ENCODE measurements at regions not wholly inside any gene's neighbourhood (a gene's known extent, or its start where the extent isn't known, plus 50 kb on each side); places are given as distances from the start of the nearest gene placed in this dataset.

GRCh38 chr5:164207646-164208045, 702.2 kb downstream of the MAT2B start:
- Histone ChIP-seq H4K91ac (ENCODE audit: low read length) (no peak overlapping the region), H3K27me3 (ENCODE audit: control insufficient read depth in 1 of 2, insufficient read depth in 1 of 2, low read length in 2 of 2) (no peaks in the 10 kb centered on the region), H3K27ac (ENCODE audit: low read length, poor library complexity, severe bottlenecking) (no peak overlapping the region), H3K4me3 (ENCODE audit: insufficient read depth in 1 of 2, low read depth in 1 of 2, low read length in 2 of 2) (no peak overlapping the region), H3K14ac (ENCODE audit: low read length in 2 of 2) (no peak overlapping the region), H3K4me2 (ENCODE audit: low read length, poor library complexity, severe bottlenecking) (no peak overlapping the region), H2BK120ac (ENCODE audit: low read depth, low read length) (no peak overlapping the region), H2BK12ac (ENCODE audit: low read length in 2 of 2) (no peak overlapping the region), H3K4me1 (ENCODE audit: control insufficient read depth, insufficient read depth, low read depth, low read length) (no peaks in the 10 kb centered on the region), H3K23ac (ENCODE audit: low read length in 2 of 2) (no peak overlapping the region), H3K9me3 (ENCODE audit: control insufficient read depth, low read length) (no peaks in the 10 kb centered on the region), H2AK5ac (ENCODE audit: low read length, severe bottlenecking) (no peak overlapping the region), H2BK5ac (ENCODE audit: low read depth, low read length, poor library complexity, severe bottlenecking) (no peak overlapping the region), H3K36me3 (ENCODE audit: control insufficient read depth in 1 of 2, insufficient read depth in 2 of 2, low read depth in 1 of 2, low read length in 2 of 2) (no peaks in the 10 kb centered on the region), H3K9ac (ENCODE audit: low read length) (no peak overlapping the region), H3K18ac (ENCODE audit: low read depth in 1 of 2, low read length in 2 of 2) (no peak overlapping the region), H3K79me1 (replicated peaks; ENCODE audit: low read length, poor library complexity, severe bottlenecking) (no peaks in the 10 kb centered on the region), H4K8ac (ENCODE audit: low read length) (no peak overlapping the region), H2BK15ac (ENCODE audit: low read depth, poor library complexity, severe bottlenecking) (no peak overlapping the region), H2AFZ (ENCODE audit: low read depth, low read length) (no peak overlapping the region), H3K4ac (ENCODE audit: low read depth in 1 of 2, low read length in 2 of 2) (no peak overlapping the region)
- DNase-seq = no peak
- 90% methylated on average over 1 of the region's 3 CpGs for WGBS

GRCh38 chr5:164210491-164210890, 705.1 kb downstream of the MAT2B start:
- Histone ChIP-seq H2BK15ac (ENCODE audit: low read depth, poor library complexity, severe bottlenecking) (no peak overlapping the region), H3K4me3 (ENCODE audit: insufficient read depth in 1 of 2, low read depth in 1 of 2, low read length in 2 of 2) (no peak overlapping the region), H3K27me3 (ENCODE audit: control insufficient read depth in 1 of 2, insufficient read depth in 1 of 2, low read length in 2 of 2) (no peaks in the 10 kb centered on the region), H3K4me2 (ENCODE audit: low read length, poor library complexity, severe bottlenecking) (no peak overlapping the region), H3K18ac (ENCODE audit: low read depth in 1 of 2, low read length in 2 of 2) (no peak overlapping the region), H3K14ac (ENCODE audit: low read length in 2 of 2) (no peak overlapping the region), H2BK120ac (ENCODE audit: low read depth, low read length) (no peak overlapping the region), H3K79me1 (replicated peaks; ENCODE audit: low read length, poor library complexity, severe bottlenecking) (no peaks in the 10 kb centered on the region), H2BK5ac (ENCODE audit: low read depth, low read length, poor library complexity, severe bottlenecking) (no peak overlapping the region), H2AFZ (ENCODE audit: low read depth, low read length) (no peak overlapping the region), H4K91ac (ENCODE audit: low read length) (no peak overlapping the region), H3K23ac (ENCODE audit: low read length in 2 of 2) (no peak overlapping the region), H4K8ac (ENCODE audit: low read length) (no peak overlapping the region), H3K27ac (ENCODE audit: low read length, poor library complexity, severe bottlenecking) (no peak overlapping the region), H3K9me3 (ENCODE audit: control insufficient read depth, low read length) (no peaks in the 10 kb centered on the region), H3K4ac (ENCODE audit: low read depth in 1 of 2, low read length in 2 of 2) (no peak overlapping the region), H2AK5ac (ENCODE audit: low read length, severe bottlenecking) (no peak overlapping the region), H3K4me1 (ENCODE audit: control insufficient read depth, insufficient read depth, low read depth, low read length) (no peaks in the 10 kb centered on the region), H3K36me3 (ENCODE audit: control insufficient read depth in 1 of 2, insufficient read depth in 2 of 2, low read depth in 1 of 2, low read length in 2 of 2) (no peaks in the 10 kb centered on the region), H3K9ac (ENCODE audit: low read length) (no peak overlapping the region), H2BK12ac (ENCODE audit: low read length in 2 of 2) (no peak overlapping the region)
- no peak for DNase-seq
- no CpG with 5 or more reads among the region's 3 CpGs for WGBS

GRCh38 chr5:164214698-164215097, 709.3 kb downstream of the MAT2B start:
- WGBS = no CpG with 5 or more reads among the region's 1 CpG
- H2AFZ ChIP-seq (ENCODE audit: low read depth, low read length) = no peak overlapping the region

GRCh38 chr5:164217464-164217863, 712.0 kb downstream of the MAT2B start:
- Histone ChIP-seq H3K4me3 (ENCODE audit: insufficient read depth in 1 of 2, low read depth in 1 of 2, low read length in 2 of 2) (no peak overlapping the region), H3K4me2 (ENCODE audit: low read length, poor library complexity, severe bottlenecking) (no peak overlapping the region)
- 79% methylated on average over 1 of the region's 1 CpG for WGBS

More at GRCh38 chr5:164214698-164215097, 709.3 kb downstream of the MAT2B start:
- Histone ChIP-seq H2BK5ac (ENCODE audit: low read depth, low read length, poor library complexity, severe bottlenecking) (no peak overlapping the region), H3K4ac (ENCODE audit: low read depth in 1 of 2, low read length in 2 of 2) (no peak overlapping the region), H3K4me1 (ENCODE audit: control insufficient read depth, insufficient read depth, low read depth, low read length) (no peaks in the 10 kb centered on the region), H2BK120ac (ENCODE audit: low read depth, low read length) (no peak overlapping the region), H2BK12ac (ENCODE audit: low read length in 2 of 2) (no peak overlapping the region), H3K9me3 (ENCODE audit: control insufficient read depth, low read length) (peaks cover 9% of the 10 kb centered on the region), H3K79me1 (replicated peaks; ENCODE audit: low read length, poor library complexity, severe bottlenecking) (no peaks in the 10 kb centered on the region), H3K27ac (ENCODE audit: low read length, poor library complexity, severe bottlenecking) (no peak overlapping the region), H3K4me3 (ENCODE audit: insufficient read depth in 1 of 2, low read depth in 1 of 2, low read length in 2 of 2) (no peak overlapping the region), H3K4me2 (ENCODE audit: low read length, poor library complexity, severe bottlenecking) (no peak overlapping the region), H3K14ac (ENCODE audit: low read length in 2 of 2) (no peak overlapping the region), H3K9ac (ENCODE audit: low read length) (no peak overlapping the region), H3K18ac (ENCODE audit: low read depth in 1 of 2, low read length in 2 of 2) (no peak overlapping the region), H3K36me3 (ENCODE audit: control insufficient read depth in 1 of 2, insufficient read depth in 2 of 2, low read depth in 1 of 2, low read length in 2 of 2) (no peaks in the 10 kb centered on the region), H3K23ac (ENCODE audit: low read length in 2 of 2) (no peak overlapping the region), H4K91ac (ENCODE audit: low read length) (no peak overlapping the region), H2AK5ac (ENCODE audit: low read length, severe bottlenecking) (no peak overlapping the region), H4K8ac (ENCODE audit: low read length) (no peak overlapping the region), H3K27me3 (ENCODE audit: control insufficient read depth in 1 of 2, insufficient read depth in 1 of 2, low read length in 2 of 2) (no peaks in the 10 kb centered on the region), H2BK15ac (ENCODE audit: low read depth, poor library complexity, severe bottlenecking) (no peak overlapping the region)
- DNase-seq = no peak

More at GRCh38 chr5:164217464-164217863, 712.0 kb downstream of the MAT2B start:
- H2BK12ac ChIP-seq (ENCODE audit: low read length in 2 of 2) = no peak overlapping the region
- H2AFZ ChIP-seq (ENCODE audit: low read depth, low read length) = no peak overlapping the region
- no peaks in the 10 kb centered on the region for H3K79me1 ChIP-seq (replicated peaks; ENCODE audit: low read length, poor library complexity, severe bottlenecking)
- H3K4ac ChIP-seq (ENCODE audit: low read depth in 1 of 2, low read length in 2 of 2) = no peak overlapping the region
- no peak overlapping the region for H4K91ac ChIP-seq (ENCODE audit: low read length)
- H3K9ac ChIP-seq (ENCODE audit: low read length) = no peak overlapping the region
- no peak overlapping the region for H2AK5ac ChIP-seq (ENCODE audit: low read length, severe bottlenecking)
- no peak overlapping the region for H3K23ac ChIP-seq (ENCODE audit: low read length in 2 of 2)
- H3K27ac ChIP-seq (ENCODE audit: low read length, poor library complexity, severe bottlenecking) = no peak overlapping the region
- no peak overlapping the region for H2BK15ac ChIP-seq (ENCODE audit: low read depth, poor library complexity, severe bottlenecking)
- H4K8ac ChIP-seq (ENCODE audit: low read length) = no peak overlapping the region
- H2BK120ac ChIP-seq (ENCODE audit: low read depth, low read length) = no peak overlapping the region
- DNase-seq = no peak
- no peaks in the 10 kb centered on the region for H3K27me3 ChIP-seq (ENCODE audit: control insufficient read depth in 1 of 2, insufficient read depth in 1 of 2, low read length in 2 of 2)
- no peaks in the 10 kb centered on the region for H3K36me3 ChIP-seq (ENCODE audit: control insufficient read depth in 1 of 2, insufficient read depth in 2 of 2, low read depth in 1 of 2, low read length in 2 of 2)
- no peak overlapping the region for H3K18ac ChIP-seq (ENCODE audit: low read depth in 1 of 2, low read length in 2 of 2)
- no peak overlapping the region for H2BK5ac ChIP-seq (ENCODE audit: low read depth, low read length, poor library complexity, severe bottlenecking)
- no peak overlapping the region for H3K14ac ChIP-seq (ENCODE audit: low read length in 2 of 2)
- no peaks in the 10 kb centered on the region for H3K4me1 ChIP-seq (ENCODE audit: control insufficient read depth, insufficient read depth, low read depth, low read length)
- H3K9me3 ChIP-seq (ENCODE audit: control insufficient read depth, low read length) = peaks cover 9% of the 10 kb centered on the region
